ENCODE measurements at regions not wholly inside any gene's neighbourhood (a gene's known extent, or its start where the extent isn't known, plus 50 kb on each side); places are given as distances from the start of the nearest gene placed in this dataset.

DNA sequence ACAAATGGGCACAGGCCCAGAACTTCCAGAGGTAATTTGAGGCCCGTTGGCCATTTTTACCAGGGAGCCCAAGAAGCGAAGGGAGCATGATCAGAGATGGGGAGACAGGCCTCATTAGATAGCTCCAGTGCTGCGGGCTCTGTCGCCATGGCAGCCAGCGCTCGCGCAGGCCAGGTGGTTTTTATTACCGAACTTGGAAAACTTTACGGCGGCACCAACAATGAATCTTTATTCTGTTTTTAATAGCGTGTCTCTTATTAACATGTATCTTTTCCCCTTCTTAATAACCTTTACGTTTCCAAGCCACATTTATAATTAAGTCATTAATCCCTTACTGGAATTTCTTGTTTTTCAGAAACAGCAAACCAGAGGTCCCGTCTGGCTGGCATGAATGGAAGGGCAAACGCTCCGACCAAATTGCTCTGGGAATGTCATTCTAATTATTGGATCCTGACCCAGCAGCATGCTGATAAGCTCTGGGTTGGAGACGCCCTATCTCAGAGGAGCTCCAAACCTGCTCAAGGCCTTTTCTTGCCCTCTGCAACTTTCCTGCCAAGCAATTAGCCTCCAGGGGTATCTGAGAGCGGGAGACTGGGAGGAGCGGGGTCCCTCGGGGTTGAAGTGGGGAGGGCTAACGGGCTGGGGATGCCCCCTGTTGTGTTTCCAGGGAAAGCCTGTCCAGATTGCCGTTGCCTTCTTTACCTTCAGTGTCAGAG is 256.4 kb downstream of the TLE3 start:
- intact Hi-C loops (cut with DNase I) = no loop called here
- TF ChIP-seq POLR2AphosphoS5 (IDR thresholded peaks at IDR 0.05) (no peak), POLR2A (IDR thresholded peaks at IDR 0.05; ENCODE audit: low read depth) (no peak), EP300 (IDR thresholded peaks at IDR 0.05) (no peak)
- TF ChIP-seq, protein P1, sequence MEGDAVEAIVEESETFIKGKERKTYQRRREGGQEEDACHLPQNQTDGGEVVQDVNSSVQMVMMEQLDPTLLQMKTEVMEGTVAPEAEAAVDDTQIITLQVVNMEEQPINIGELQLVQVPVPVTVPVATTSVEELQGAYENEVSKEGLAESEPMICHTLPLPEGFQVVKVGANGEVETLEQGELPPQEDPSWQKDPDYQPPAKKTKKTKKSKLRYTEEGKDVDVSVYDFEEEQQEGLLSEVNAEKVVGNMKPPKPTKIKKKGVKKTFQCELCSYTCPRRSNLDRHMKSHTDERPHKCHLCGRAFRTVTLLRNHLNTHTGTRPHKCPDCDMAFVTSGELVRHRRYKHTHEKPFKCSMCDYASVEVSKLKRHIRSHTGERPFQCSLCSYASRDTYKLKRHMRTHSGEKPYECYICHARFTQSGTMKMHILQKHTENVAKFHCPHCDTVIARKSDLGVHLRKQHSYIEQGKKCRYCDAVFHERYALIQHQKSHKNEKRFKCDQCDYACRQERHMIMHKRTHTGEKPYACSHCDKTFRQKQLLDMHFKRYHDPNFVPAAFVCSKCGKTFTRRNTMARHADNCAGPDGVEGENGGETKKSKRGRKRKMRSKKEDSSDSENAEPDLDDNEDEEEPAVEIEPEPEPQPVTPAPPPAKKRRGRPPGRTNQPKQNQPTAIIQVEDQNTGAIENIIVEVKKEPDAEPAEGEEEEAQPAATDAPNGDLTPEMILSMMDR (IDR thresholded peaks at IDR 0.05) = no peak
- DNase-seq (ENCODE audit: extremely low spot score) = no peak
- Histone ChIP-seq H3K36me3 (no peaks in the 10 kb centered on the region), H3K9me3 (no peaks in the 10 kb centered on the region), H3K4me3 (no peak overlapping the region), H3K4me1 (no peaks in the 10 kb centered on the region), H3K27me3 (no peaks in the 10 kb centered on the region), H3K27ac (replicated peaks in 1 of 4) (no peak overlapping the region)
- WGBS = 88% methylated on average over 21 of the region's 21 CpGs

DNA sequence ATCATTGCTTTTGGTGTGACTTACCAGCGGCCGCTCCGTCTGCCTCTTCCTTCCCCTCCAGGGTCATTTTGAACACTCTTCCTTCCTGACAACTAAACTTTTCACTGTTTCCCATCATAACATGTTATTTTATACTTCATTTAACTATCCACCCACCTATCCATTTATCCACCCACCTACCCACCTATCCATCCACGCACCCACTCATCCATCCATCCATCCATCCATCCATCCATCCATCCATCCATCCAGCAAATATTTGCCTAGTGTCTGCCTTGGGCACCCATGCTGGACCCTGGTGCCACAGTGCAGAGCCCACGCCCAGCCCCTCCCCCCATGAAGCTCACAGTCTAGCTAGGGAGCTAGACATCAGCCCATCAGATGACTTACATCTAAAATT is 254.9 kb downstream of the TLE3 start:
- Histone ChIP-seq H3K36me3 (no peaks in the 10 kb centered on the region), H3K4me3 (no peak overlapping the region), H3K27ac (replicated peaks in 1 of 4) (no peak overlapping the region), H3K27me3 (no peaks in the 10 kb centered on the region), H3K4me1 (no peaks in the 10 kb centered on the region), H3K9me3 (no peaks in the 10 kb centered on the region)
- intact Hi-C loops (cut with DNase I) = no loop called here
- TF ChIP-seq POLR2A (IDR thresholded peaks at IDR 0.05; ENCODE audit: low read depth) = no peak
- WGBS = 76% methylated on average over 5 of the region's 5 CpGs
- no peak for DNase-seq (ENCODE audit: extremely low spot score)

DNA sequence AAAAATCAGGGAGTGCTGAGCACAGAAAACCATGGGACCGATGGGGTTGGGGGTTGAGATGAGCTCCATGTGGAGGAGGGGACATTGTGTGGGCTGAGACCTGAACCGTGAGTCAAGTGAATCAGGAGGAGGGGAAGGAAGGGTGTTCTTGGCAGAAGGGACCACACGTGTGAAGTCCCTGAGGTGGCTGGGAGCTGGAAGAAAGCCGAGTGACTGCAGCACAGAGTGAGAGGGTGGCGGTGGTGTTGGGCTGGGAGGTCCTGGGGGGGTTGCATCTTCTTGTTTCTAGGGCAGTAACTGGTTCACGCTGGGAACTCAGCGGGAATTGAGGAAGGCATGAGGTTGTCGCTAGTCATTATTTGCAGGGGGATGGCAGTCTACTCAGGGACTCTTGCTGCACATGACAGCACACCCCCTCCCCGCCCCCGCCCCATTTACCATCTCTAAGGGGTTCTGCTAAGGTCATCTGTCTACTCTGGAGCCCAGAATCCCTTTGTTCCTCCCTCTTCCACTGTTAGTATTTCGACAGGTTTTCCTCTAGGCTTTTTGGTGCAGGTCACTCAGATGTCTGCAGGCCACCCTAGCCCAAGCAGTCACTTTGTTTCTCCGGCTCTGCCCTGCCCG is 254.3 kb downstream of the TLE3 start:
- Histone ChIP-seq H3K4me1 (no peaks in the 10 kb centered on the region), H3K27me3 (no peaks in the 10 kb centered on the region), H3K4me3 (no peak overlapping the region), H3K27ac (replicated peaks in 1 of 4) (no peak overlapping the region), H3K9me3 (no peaks in the 10 kb centered on the region), H3K36me3 (no peaks in the 10 kb centered on the region)
- intact Hi-C loops (cut with DNase I) = no loop called here
- WGBS = 74% methylated on average over 11 of the region's 13 CpGs
- no peak for DNase-seq (ENCODE audit: extremely low spot score)
- TF ChIP-seq POLR2A (IDR thresholded peaks at IDR 0.05; ENCODE audit: low read depth) = no peak
- no peak for TF ChIP-seq EP300 (IDR thresholded peaks at IDR 0.05)
- TF ChIP-seq, protein P1 (IDR thresholded peaks at IDR 0.05) = no peak
- TF ChIP-seq POLR2AphosphoS5 (IDR thresholded peaks at IDR 0.05) = no peak

DNA sequence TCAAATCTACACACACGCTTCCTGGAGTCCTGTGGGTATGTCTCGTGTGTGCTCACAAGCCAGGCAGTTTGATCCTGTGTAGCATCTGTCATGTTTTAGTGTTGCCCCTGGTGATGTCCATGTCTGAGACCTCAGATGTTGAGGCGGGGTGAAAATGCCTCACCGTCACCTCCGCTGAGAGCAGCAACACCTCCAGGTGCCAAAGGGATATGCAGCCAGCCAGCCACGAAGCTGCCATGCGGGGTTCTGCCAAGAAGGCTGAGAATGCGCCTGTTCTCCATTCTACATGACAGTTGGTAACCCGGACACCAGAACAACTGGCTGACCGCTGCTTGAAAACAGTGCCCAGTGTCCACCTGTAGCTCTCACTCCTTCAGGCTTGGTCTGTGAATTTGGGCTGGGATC is 253.8 kb downstream of the TLE3 start:
- DNase-seq (ENCODE audit: extremely low spot score) = no peak
- Histone ChIP-seq H3K36me3 (no peaks in the 10 kb centered on the region), H3K27me3 (no peaks in the 10 kb centered on the region), H3K4me1 (no peaks in the 10 kb centered on the region), H3K4me3 (no peak overlapping the region), H3K9me3 (no peaks in the 10 kb centered on the region), H3K27ac (replicated peaks in 1 of 4) (no peak overlapping the region)
- TF ChIP-seq POLR2AphosphoS5 (IDR thresholded peaks at IDR 0.05) (no peak), POLR2A (IDR thresholded peaks at IDR 0.05; ENCODE audit: low read depth) (no peak), EP300 (IDR thresholded peaks at IDR 0.05) (no peak)
- TF ChIP-seq, protein P1 (IDR thresholded peaks at IDR 0.05) = no peak
- WGBS = 76% methylated on average over 6 of the region's 10 CpGs
- intact Hi-C loops (cut with DNase I) = no loop called here

DNA sequence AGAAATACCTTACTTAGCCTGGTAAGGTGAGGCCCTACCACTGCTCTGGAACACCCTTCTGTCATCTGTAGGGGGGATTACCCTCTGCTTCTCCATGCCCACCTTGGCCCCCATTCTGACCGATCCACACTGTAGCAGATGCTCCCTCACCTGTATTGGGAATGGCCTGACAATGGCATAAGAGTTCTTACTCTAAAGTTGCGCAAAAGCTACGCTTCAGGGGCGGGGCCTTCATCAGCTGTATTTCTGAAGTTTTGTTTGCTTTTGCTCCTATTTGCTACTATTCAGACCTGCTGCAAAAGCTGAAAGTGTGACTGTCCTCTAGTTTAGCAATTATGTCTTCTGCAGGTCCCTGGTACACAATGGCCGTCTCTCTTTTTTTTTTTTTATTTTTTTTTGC is 252.6 kb downstream of the TLE3 start:
- no peak for DNase-seq (ENCODE audit: extremely low spot score)
- WGBS = 89% methylated on average over 5 of the region's 5 CpGs

More for the DNA sequence above, 252.6 kb downstream of the TLE3 start:
- Histone ChIP-seq H3K4me3 (no peak overlapping the region), H3K9me3 (no peaks in the 10 kb centered on the region), H3K27me3 (peaks cover 0 to 1% (median 0%) of the 10 kb centered on the region in 4 donors), H3K4me1 (no peaks in the 10 kb centered on the region), H3K36me3 (no peaks in the 10 kb centered on the region), H3K27ac (replicated peaks in 1 of 4) (no peak overlapping the region)
- intact Hi-C loops (cut with DNase I) = no loop called here
- TF ChIP-seq POLR2A (IDR thresholded peaks at IDR 0.05; ENCODE audit: low read depth) = no peak
- TF ChIP-seq POLR2AphosphoS5 (IDR thresholded peaks at IDR 0.05) = no peak
- TF ChIP-seq, protein P1 (IDR thresholded peaks at IDR 0.05) = no peak
- no peak for TF ChIP-seq EP300 (IDR thresholded peaks at IDR 0.05)

All from esophagus muscularis mucosa (tissue), 4 donors.